ENCODE measurements at regions not wholly inside any gene's neighbourhood (a gene's known extent, or its start where the extent isn't known, plus 50 kb on each side); places are given as distances from the start of the nearest gene placed in this dataset.

GRCh38 chr13:77827332-77827731 lies 91.3 kb downstream of the EDNRB start:
- no peak for TF ChIP-seq CTCF (IDR thresholded peaks at IDR 0.05; ENCODE audit: insufficient read depth, low read depth, low read length, missing control alignments)
- no peak overlapping the region for H3K4me3 ChIP-seq (ENCODE audit: low read length)
- no peak for DNase-seq (ENCODE audit: low read depth)

DNA sequence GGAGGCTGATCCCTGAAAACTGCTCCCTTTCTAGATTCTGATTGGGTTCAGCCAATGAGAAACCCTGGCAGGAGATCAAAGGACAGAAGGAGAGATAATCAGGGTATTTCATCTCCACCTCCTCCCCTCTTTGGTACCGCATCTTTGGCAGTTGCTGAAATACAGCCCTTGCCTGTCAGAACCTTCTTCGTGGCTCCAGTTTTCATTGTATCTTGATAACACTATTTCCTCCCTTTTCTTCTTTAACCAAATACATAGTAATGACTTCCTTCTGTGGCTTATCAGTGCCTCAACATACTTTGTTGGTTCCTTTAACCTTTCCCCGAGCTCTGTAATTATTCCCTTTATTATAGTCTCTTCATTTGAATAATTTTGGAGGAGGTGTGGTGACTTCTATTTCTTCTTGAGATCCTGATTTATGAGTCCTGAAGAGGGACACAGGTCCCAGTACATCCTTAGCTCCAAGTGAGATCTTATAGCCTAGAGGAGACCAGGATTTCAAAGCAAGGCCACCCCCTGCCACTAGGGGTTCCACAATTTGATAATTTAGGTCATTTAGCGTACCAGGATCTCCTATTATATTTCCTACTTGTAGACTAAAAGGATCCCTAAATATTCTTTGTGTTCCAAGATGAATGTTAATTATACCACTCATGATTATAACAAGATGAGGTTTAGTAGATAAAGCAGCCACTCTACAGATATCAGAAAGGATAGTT lies 98.0 kb downstream of the EDNRB start:
- no peak for DNase-seq (ENCODE audit: low read depth)
- no peak overlapping the region for H3K4me3 ChIP-seq (ENCODE audit: low read length)
- no peak for TF ChIP-seq CTCF (IDR thresholded peaks at IDR 0.05; ENCODE audit: insufficient read depth, low read depth, low read length, missing control alignments)

DNA sequence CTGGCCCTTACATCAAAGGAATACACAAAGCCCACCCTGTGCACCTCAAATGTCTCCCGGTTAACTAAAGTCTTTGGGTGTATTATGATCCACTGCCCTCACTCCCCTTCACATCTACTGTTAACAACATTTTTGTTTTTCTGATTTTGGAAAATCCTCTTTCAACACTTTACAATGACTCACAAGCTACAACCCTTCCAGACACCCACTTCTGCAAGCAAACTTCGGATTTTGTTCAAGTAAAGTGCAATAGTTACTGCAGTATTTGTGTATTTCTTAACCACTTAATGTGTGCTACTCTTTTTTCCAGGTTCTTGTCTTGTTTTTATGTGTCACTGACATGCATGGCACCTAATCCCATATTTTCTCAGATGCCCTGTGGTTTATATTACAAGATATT lies 101.1 kb downstream of the EDNRB start:
- no peak for DNase-seq (ENCODE audit: low read depth)
- no peak for TF ChIP-seq CTCF (IDR thresholded peaks at IDR 0.05; ENCODE audit: insufficient read depth, low read depth, low read length, missing control alignments)
- H3K4me3 ChIP-seq (ENCODE audit: low read length) = no peak overlapping the region

- no peak for TF ChIP-seq CTCF (IDR thresholded peaks at IDR 0.05; ENCODE audit: insufficient read depth, low read depth, low read length, missing control alignments)
- no peak overlapping the region for H3K4me3 ChIP-seq (ENCODE audit: low read length)
- DNase-seq (ENCODE audit: low read depth) = no peak
Measured at GRCh38 chr13:77815330-77815729, 103.3 kb downstream of the EDNRB start.

Data from epithelial cell of esophagus (primary cell).